CD4-positive, alpha-beta T cell treated with Interleukin-4 for 1 hour (primary cell): ENCODE measurements at regions not wholly inside any gene's neighbourhood (a gene's known extent, or its start where the extent isn't known, plus 50 kb on each side); places are given as distances from the start of the nearest gene placed in this dataset.

Source experiments
- DNase-seq, 2 donors: peaks; one replicate each; pipeline ENCODE4 v3.0.0-alpha.2; 2020 to 2022

DNA sequence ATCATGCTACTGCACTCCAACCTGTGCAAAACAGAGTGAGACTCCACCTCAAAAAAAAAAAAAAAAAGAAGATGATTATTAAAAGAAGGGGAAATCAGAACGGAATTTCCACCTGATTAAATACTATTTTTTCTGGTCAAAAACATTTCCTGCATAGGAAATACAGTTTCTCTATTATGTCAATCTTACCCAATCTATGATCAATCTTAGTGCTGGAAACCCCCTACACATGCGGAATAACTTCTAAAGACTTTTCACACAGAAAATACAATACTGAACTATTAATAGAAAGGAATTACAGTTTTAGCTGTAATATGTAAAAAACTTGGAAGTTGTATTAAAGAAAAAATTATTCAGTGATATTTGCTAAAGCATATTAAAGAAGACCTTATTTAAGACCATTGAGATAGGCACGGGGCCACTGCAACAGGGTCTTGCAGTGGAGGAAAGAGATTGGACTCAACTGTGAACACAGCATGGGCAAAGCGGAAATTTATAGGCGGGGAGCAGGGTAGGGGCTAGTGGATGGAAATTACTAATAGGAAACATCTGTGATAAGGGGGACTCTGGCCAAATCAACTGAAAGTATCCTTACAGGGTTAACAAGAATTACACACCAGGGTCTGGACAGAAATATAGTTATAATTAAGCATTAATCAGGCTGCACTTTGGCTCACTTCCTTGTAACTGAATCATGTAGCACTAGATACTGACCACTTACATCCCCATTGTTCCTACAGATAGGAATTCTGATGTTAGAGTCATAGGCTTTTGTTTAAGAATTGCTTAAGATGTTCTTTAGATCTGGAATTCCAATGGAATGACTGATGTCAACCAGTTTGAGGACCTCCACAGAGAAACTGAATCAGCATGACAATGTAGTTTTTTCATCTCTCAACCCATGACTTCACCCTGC lies 411.5 kb upstream of the DDI1 start:
- no peak for DNase-seq

- no peak for DNase-seq
These were observed 410.8 kb upstream of the DDI1 start for GRCh38 chr11:103625624-103625965.

DNA sequence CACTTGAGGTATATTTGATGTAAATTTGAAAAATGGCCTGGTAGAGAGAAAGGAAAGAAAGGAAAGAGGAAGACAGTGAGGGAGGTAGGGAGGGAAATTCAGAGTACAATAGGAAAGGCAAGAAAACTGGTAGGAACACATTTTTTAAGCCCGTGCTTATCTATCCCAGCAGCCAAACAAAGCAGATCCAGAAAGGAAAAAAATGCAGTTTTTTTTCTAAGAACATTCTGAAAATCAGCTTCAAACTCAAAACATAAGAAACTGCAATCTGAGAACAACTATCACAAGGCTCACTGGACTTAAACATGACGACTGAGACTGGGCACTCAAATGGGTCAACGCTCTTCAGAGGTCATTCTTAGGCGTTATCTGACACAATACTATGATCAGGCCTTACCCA lies 408.3 kb upstream of the DDI1 start:
- no peak for DNase-seq

- no peak for DNase-seq
These were observed 404.6 kb upstream of the DDI1 start for GRCh38 chr11:103631841-103632240.

GRCh38 chr11:103633068-103633788 lies 403.2 kb upstream of the DDI1 start:
- no peak for DNase-seq

- DNase-seq = no peak
These were observed 402.4 kb upstream of the DDI1 start for GRCh38 chr11:103633819-103634590.

GRCh38 chr11:103636232-103636631 lies 400.2 kb upstream of the DDI1 start:
- no peak for DNase-seq

GRCh38 chr11:103637295-103637694 lies 399.1 kb upstream of the DDI1 start:
- no peak for DNase-seq

- no peak for DNase-seq
These were observed 398.6 kb upstream of the DDI1 start for GRCh38 chr11:103637831-103638230.

DNA sequence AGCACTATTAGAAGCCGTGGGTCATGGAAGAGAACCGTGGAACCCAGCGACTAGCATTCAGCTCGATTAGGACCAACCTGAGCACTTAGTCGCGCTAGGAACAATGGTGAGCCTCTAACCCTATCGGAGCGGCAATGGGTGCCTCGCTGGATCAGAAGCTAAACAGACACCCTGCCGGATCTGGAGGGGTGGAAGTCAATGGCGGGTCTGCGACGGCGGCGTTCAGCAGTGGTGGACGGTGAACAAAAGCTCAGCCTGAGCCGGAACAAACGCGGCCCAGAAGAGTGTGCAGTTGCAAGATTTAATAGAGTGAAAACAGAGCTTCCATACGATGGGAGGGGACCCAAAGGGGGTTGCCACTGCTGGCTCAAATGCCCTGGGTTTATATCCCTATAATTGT lies 391.8 kb upstream of the DDI1 start:
- DNase-seq = no peak

DNA sequence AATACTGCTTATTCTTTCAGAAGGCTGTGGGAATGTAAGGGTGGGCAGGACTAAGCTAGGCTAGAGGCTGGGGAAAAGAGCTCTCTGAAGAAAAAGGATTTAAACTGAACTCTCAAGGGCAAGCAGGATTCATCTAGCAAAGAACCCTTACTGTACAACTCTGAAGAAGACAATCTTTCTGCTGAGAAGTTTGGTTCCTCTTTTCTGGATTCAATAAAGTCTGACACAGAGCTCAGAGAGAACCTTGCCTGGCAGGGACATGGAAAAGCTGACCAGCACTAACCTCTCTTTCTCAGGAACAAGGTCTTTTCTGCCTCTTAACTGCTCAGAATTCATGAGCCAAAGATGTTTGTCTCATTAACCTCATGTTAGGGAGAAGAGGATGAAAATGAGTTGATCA lies 388.4 kb upstream of the DDI1 start:
- DNase-seq = no peak

DNA sequence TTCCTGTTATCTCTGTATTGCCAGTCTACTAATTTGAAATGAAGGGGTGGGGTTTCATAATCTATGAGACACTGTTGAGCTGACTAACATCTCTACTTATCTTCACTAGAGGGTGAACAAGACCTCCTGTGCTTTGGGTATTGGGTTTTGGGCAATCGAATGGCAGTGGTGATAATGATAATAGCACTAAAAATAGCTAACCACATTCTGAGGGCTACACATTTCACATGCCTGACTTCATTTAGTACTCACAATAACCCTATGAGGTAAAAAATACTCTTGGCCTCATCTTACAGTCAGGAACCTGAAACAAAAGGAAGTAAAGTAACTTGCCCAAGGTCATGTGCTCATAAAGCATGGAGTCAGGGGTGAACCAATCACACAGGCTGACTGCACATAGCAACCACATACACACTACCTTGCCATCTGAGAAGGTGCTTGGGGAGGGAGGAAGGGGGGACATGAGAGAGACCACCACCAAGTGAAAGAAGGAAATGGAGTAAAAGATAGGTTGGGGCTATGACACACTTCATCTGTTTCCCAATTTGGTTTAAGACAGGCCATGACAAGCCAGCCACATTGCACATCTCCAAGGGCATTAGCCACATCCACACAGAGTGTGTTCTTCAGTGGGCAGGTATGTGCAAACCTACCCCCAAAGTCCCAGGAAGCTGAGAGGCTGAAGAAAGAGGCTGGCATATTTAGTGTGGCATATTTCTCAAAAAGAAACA lies 387.6 kb upstream of the DDI1 start:
- DNase-seq = no peak

DNA sequence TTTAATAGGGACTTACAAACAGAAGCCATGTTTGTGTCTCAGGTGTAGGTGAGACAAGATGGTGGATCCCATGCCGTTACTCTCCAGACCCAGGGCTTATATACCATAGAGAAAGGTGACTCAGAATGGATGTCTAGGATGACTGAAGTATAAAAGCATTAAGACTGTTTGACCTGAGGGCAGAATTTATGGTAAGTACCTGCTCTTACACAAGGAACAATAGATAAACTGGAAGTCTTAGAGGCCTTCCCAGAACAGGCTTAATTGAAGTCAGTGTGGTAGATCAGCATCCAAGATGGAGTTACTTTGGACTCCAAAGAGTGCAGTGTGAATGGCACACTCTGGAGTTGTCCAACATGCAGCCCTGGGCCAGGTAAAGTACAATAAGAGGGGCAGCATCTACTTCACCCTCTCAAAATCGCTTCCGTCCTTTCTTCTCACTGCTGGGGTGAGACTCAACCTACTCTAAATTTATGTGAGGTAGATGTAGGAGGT lies 387.0 kb upstream of the DDI1 start:
- DNase-seq = no peak

GRCh38 chr11:103650330-103650729 lies 386.1 kb upstream of the DDI1 start:
- DNase-seq = no peak

GRCh38 chr11:103651341-103651998 lies 385.0 kb upstream of the DDI1 start:
- DNase-seq = no peak

DNA sequence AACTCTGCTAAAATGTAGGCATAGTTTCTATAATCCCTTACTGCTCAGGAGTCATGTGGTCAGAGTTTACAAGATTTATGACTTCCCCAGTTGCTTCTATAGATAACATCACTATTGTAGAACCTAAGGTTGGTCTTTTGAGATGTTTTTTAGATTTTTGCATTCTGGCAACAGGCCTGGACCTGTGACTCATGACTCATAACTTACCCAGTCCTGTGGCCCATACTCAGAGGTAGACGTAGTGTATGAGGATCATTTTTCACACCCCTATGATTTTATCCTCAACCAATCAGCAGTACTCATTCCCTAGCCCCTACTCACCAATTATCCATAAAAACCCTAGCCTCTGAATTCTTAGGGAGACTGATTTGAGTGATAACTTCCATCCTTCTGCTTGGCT lies 384.4 kb upstream of the DDI1 start:
- DNase-seq = no peak

GRCh38 chr11:103656382-103656781 lies 380.1 kb upstream of the DDI1 start:
- DNase-seq = no peak

DNA sequence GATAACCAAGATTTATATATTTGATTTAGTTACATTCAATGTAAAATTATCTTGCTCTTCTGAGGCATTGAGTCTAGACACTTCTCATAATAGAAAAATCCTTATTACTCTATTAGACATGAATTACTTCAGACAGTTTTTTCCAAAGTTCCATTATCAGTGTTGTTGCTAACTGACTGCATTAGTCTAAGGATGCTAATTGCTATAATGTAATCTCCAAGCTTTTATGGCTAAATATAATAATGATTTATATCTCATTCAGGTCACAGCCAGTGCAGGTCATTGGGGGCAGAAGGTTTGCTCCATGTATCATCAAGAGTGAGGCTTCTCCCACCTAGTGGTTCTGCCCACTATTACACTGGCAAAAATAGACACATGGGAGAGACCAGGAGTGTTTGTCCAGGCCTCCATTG lies 377.2 kb upstream of the DDI1 start:
- DNase-seq = no peak

DNA sequence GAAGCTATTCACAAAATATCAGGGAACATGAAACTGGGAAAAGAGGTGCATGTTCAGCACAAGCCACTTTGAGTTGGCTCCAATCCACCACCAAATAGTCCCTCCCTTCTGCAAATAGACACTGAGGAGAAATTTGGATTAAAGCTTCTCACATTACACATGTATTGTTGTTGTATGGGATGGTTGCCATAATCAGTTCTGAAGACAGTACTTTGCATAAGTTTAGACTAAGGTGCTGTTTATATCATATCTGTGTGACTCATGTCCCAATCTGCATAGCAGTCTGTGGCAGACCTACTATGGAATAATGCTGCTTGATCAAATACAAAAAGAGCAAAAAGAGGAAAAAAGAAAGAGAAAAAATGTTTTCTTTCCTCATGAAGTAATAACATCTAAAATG lies 376.7 kb upstream of the DDI1 start:
- no peak for DNase-seq

- no peak for DNase-seq
These were observed 375.3 kb upstream of the DDI1 start for GRCh38 chr11:103661185-103661584.

DNA sequence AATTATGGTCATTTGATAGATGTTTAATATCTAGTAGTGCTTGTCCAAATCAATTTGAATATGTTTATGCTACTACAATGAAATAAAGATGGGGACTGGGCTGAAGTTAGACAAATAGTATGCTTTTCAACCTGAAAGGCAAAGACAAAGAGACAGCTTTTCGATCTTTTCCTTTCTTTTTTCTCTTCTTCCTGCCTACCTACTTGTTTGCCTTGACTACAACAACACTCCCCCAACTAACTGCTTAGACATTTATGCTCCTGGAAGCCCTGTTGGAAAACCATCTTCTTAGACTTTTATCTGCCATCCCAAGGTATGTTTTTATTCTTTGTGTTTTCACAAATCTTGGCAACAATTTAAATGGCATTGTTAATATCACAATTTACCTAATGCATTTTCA lies 374.4 kb upstream of the DDI1 start:
- no peak for DNase-seq

DNA sequence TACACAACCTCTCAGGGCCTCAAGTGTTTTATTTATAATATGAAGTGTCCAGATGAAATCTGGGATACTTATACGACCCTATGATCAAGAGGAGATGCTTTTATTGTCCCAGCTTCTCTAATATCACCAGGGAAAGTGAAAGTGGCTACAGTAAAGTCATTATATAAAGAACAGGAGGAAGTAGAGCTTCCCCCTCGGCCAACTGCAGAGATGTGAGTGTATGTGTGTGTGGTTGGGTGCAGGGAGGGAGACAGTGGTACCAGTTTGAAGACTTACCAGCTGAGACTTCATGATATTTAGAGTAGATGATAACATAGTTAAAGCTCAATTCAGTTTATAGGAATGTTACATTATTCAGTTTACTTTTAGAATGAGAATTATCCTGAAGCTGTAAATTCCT lies 373.6 kb upstream of the DDI1 start:
- DNase-seq = peak; percentile 10 to 24
